ENCODE measurements at regions not wholly inside any gene's neighbourhood (a gene's known extent, or its start where the extent isn't known, plus 50 kb on each side); places are given as distances from the start of the nearest gene placed in this dataset.

DNA sequence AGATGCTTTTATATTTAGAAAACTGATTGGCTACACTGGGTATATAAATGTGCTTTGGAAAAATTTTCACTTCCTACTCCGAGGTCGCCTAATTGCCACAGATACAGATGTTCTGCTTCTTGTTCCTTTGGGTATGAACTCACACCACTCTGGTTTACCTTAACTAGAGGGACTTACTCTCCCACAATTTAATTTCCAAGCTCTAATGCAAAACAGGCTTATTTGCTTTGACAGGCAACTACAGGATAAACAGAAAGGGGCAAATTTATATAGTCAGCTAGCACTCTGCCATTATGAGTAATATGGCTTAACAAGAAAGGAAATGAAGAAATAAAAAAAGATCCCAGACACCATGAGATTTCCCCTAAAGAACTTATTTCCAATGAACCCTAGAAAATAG is 156.9 kb upstream of the ZFP64 start:
- TF ChIP-seq CREB1 (IDR thresholded peaks at IDR 0.05; ENCODE audit: low read depth) (no peak), EP300 (IDR thresholded peaks at IDR 0.05; ENCODE audit: borderline replicate concordance) (no peak), CEBPB (IDR thresholded peaks at IDR 0.05) (no peak), FOXM1 (IDR thresholded peaks at IDR 0.05; ENCODE audit: borderline replicate concordance, low read depth) (no peak), TEAD4 (IDR thresholded peaks at IDR 0.05) (no peak), TCF12 (IDR thresholded peaks at IDR 0.05; ENCODE audit: low read depth) (no peak), TAF1 (IDR thresholded peaks at IDR 0.05; ENCODE audit: low read depth) (no peak), YY1 (IDR thresholded peaks at IDR 0.05; ENCODE audit: low read depth) (no peak), ZBTB7A (IDR thresholded peaks at IDR 0.05; ENCODE audit: low read depth) (no peak), EGR1 (IDR thresholded peaks at IDR 0.05) (no peak), RAD21 (IDR thresholded peaks at IDR 0.05; ENCODE audit: low read depth) (no peak), NFIC (IDR thresholded peaks at IDR 0.05) (no peak)
- TF ChIP-seq, protein P1, sequence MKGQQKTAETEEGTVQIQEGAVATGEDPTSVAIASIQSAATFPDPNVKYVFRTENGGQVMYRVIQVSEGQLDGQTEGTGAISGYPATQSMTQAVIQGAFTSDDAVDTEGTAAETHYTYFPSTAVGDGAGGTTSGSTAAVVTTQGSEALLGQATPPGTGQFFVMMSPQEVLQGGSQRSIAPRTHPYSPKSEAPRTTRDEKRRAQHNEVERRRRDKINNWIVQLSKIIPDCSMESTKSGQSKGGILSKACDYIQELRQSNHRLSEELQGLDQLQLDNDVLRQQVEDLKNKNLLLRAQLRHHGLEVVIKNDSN (IDR thresholded peaks at IDR 0.05): no peak
- TF ChIP-seq, protein P2, sequence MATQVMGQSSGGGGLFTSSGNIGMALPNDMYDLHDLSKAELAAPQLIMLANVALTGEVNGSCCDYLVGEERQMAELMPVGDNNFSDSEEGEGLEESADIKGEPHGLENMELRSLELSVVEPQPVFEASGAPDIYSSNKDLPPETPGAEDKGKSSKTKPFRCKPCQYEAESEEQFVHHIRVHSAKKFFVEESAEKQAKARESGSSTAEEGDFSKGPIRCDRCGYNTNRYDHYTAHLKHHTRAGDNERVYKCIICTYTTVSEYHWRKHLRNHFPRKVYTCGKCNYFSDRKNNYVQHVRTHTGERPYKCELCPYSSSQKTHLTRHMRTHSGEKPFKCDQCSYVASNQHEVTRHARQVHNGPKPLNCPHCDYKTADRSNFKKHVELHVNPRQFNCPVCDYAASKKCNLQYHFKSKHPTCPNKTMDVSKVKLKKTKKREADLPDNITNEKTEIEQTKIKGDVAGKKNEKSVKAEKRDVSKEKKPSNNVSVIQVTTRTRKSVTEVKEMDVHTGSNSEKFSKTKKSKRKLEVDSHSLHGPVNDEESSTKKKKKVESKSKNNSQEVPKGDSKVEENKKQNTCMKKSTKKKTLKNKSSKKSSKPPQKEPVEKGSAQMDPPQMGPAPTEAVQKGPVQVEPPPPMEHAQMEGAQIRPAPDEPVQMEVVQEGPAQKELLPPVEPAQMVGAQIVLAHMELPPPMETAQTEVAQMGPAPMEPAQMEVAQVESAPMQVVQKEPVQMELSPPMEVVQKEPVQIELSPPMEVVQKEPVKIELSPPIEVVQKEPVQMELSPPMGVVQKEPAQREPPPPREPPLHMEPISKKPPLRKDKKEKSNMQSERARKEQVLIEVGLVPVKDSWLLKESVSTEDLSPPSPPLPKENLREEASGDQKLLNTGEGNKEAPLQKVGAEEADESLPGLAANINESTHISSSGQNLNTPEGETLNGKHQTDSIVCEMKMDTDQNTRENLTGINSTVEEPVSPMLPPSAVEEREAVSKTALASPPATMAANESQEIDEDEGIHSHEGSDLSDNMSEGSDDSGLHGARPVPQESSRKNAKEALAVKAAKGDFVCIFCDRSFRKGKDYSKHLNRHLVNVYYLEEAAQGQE (IDR thresholded peaks at IDR 0.05; ENCODE audit: low read depth): no peak
- TF ChIP-seq, protein P3, sequence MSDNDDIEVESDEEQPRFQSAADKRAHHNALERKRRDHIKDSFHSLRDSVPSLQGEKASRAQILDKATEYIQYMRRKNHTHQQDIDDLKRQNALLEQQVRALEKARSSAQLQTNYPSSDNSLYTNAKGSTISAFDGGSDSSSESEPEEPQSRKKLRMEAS (IDR thresholded peaks at IDR 0.05): no peak

DNA sequence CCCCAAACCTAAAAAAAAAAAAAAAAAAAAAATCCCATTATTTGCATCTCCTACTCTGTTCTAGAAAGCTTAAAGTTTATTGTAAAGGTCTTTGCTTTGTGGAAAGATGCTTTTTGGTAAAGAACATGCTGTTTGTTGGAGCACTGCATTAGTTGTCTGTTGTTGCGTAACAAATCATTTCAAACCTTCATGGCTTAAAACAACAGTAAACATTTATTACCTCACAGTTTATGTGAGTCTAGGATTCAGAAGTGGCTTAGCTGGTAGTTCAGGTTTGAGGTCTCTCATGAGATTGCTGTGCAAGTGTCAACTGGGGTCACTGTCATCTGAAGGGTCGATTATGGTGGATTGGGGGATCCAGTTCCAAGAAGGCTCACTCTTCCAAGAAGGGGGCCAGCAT is 155.2 kb upstream of the ZFP64 start:
- no peak for TF ChIP-seq TEAD4 (IDR thresholded peaks at IDR 0.05)
- no peak for TF ChIP-seq ZBTB7A (IDR thresholded peaks at IDR 0.05; ENCODE audit: low read depth)
- TF ChIP-seq EP300 (IDR thresholded peaks at IDR 0.05; ENCODE audit: borderline replicate concordance): no peak
- no peak for TF ChIP-seq YY1 (IDR thresholded peaks at IDR 0.05; ENCODE audit: low read depth)
- TF ChIP-seq, protein P1 (IDR thresholded peaks at IDR 0.05): no peak
- TF ChIP-seq FOXM1 (IDR thresholded peaks at IDR 0.05; ENCODE audit: borderline replicate concordance, low read depth): no peak
- no peak for TF ChIP-seq RAD21 (IDR thresholded peaks at IDR 0.05; ENCODE audit: low read depth)
- TF ChIP-seq CREB1 (IDR thresholded peaks at IDR 0.05; ENCODE audit: low read depth): no peak

DNA sequence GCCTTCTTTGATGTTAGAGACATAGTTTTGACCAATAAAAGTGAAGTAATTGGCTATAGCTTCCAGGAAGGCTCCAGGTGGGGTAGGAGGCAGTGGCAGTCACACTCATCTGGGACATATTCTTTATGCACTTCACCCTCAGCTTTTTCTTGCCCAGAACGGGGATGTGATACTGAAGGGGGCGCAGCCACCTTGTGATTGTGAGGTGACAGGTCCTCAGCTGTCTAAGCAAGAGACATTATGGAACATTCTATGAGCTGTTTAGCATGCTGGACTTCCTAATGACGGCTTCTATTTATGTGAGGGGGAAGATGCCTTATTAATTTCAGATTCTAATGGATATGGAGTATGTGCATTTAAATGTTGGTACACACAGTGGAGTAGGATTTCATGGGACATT is 151.3 kb upstream of the ZFP64 start:
- TF ChIP-seq FOXM1 (IDR thresholded peaks at IDR 0.05; ENCODE audit: borderline replicate concordance, low read depth): no peak

DNA sequence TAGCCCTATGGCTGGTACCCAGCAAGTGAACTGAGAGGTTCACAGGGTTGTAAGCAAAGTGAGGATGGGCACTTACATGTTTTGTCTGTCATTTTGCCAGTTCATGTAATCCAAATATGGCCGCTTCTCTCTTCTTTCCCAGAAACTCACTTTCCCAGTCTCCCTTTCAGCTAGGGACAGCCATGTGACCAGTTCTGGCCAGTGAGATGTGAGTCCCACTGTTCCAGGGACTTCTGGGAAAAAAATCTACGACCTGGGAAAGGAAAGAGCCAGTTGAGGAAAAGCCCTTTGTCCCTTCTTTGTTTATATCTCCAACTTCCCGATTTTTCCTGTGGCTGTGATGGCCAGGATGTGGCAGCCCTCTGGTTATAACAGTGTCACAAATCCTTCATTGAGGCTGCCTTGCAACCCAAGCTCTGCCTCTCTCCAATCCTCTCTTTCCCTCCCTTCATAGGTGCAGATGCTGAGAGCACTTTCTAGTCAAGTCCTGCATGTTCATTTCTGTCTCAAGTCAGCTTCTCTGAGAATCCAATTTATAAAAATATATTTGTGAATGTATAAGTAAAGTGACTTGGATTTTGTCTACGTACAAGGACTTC is 148.6 kb upstream of the ZFP64 start:
- TF ChIP-seq YY1 (IDR thresholded peaks at IDR 0.05; ENCODE audit: low read depth): no peak
- TF ChIP-seq, protein P1 (IDR thresholded peaks at IDR 0.05): peak; percentile 86

DNA sequence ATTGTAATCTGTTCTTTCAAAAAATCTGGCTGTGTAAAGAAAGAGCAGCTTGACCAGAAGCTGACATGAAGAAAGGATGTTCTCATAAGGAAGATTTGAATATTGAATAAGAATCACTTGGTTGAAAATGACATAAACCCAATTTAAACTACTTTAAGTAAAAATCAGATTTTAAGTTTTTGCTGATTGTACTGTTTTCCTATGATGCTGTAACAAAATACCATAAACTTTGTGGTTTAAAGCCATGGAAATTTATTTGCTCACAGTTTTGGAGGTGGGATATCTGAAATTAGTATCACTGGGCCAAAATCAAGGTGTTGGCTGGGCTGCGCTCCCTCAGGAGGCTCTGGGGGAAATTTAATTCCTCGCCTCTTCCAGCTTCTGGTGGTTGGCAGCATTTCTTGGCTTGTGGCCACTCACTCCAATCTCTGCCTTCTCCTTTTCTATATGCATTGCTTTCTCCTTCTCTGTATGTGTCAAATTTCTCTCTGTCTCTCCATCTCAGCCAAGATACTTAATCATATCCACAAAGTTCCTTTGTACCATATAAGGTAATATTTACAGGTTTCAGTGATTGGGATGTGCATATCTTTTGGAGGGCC is 141.2 kb upstream of the ZFP64 start:
- TF ChIP-seq FOXM1 (IDR thresholded peaks at IDR 0.05; ENCODE audit: borderline replicate concordance, low read depth) (no peak), NFIC (IDR thresholded peaks at IDR 0.05) (no peak), EP300 (IDR thresholded peaks at IDR 0.05; ENCODE audit: borderline replicate concordance) (no peak), CEBPB (IDR thresholded peaks at IDR 0.05) (no peak), TAF1 (IDR thresholded peaks at IDR 0.05; ENCODE audit: low read depth) (no peak), CREB1 (IDR thresholded peaks at IDR 0.05; ENCODE audit: low read depth) (no peak), YY1 (IDR thresholded peaks at IDR 0.05; ENCODE audit: low read depth) (no peak), EGR1 (IDR thresholded peaks at IDR 0.05) (no peak), TEAD4 (IDR thresholded peaks at IDR 0.05) (no peak)
- TF ChIP-seq, protein P1 (IDR thresholded peaks at IDR 0.05): no peak
- TF ChIP-seq, protein P2 (IDR thresholded peaks at IDR 0.05; ENCODE audit: low read depth): no peak

DNA sequence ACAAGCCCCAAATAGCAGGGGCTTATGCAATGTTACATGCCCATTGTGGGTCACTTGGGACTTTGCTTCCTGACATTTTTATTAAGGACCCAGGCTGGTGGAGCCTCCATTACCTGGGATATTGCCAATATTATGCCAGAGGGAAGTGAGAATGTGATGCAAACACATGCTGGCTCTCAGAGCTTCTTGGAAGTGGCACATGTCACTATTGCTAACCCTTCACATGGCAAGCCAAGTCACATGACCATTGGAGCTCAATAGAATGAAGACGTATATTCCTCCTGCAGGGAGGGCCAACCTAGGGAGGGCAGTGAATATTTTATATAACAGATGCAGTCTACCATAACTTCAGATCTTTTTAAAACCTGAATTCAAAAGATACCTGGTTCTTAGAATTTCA is 140.7 kb upstream of the ZFP64 start:
- TF ChIP-seq, protein P2 (IDR thresholded peaks at IDR 0.05; ENCODE audit: low read depth): no peak
- TF ChIP-seq TEAD4 (IDR thresholded peaks at IDR 0.05): no peak
- TF ChIP-seq TCF12 (IDR thresholded peaks at IDR 0.05; ENCODE audit: low read depth): no peak
- no peak for TF ChIP-seq FOXM1 (IDR thresholded peaks at IDR 0.05; ENCODE audit: borderline replicate concordance, low read depth)
- TF ChIP-seq TAF1 (IDR thresholded peaks at IDR 0.05; ENCODE audit: low read depth): no peak
- no peak for TF ChIP-seq CEBPB (IDR thresholded peaks at IDR 0.05)
- TF ChIP-seq ZBTB7A (IDR thresholded peaks at IDR 0.05; ENCODE audit: low read depth): no peak
- TF ChIP-seq NFIC (IDR thresholded peaks at IDR 0.05): no peak
- TF ChIP-seq CREB1 (IDR thresholded peaks at IDR 0.05; ENCODE audit: low read depth): no peak
- TF ChIP-seq EGR1 (IDR thresholded peaks at IDR 0.05): no peak
- no peak for TF ChIP-seq EP300 (IDR thresholded peaks at IDR 0.05; ENCODE audit: borderline replicate concordance)
- no peak for TF ChIP-seq RAD21 (IDR thresholded peaks at IDR 0.05; ENCODE audit: low read depth)
- TF ChIP-seq, protein P1 (IDR thresholded peaks at IDR 0.05): no peak
- TF ChIP-seq, protein P3 (IDR thresholded peaks at IDR 0.05): no peak
- TF ChIP-seq YY1 (IDR thresholded peaks at IDR 0.05; ENCODE audit: low read depth): no peak
